DOHH2 (cell line): ENCODE measurements at regions not wholly inside any gene's neighbourhood (a gene's known extent, or its start where the extent isn't known, plus 50 kb on each side); places are given as distances from the start of the nearest gene placed in this dataset.

Experiments
- EZH2phosphoT487 ChIP-seq: fragments of 200-600 bp; sonication (generic); IDR thresholded peaks from 2 replicates; pipeline ENCODE4 v1.6.1; 2017; ENCODE audit warnings: borderline replicate concordance, mild to moderate bottlenecking, antibody characterized with exemption, low read length, moderate library complexity, mixed read lengths
- TF ChIP-seq, protein P1 (sequence below): fragments of 200-600 bp; sonication (generic); IDR thresholded peaks from one replicate; pipeline ENCODE4 v1.5.1; 2014; ENCODE audit warnings: antibody characterized with exemption, mild to moderate bottlenecking, low read depth, low read length; ENCODE audit not compliant: poor library complexity, severe bottlenecking

DNA sequence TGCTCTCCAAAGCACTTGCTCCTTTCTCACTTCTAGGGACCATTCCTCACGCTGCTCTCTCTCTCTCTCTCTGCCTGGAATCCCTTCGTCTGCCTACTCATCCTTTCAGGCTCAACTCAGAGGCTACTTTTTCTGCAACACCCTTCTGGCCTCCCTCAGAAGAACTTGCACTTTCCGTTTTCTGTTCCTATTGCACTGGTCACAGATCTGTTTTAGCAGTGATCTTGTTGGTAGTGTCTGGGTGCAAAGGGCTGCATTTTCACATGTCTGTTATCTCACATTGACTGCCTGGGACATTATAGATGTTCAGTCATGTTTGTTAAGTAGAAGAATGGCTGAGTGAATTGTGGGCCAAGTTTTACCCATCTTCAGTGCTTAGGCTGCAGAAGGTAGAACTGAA lies 63.5 kb downstream of the RIN2 start:
- TF ChIP-seq, protein P1, sequence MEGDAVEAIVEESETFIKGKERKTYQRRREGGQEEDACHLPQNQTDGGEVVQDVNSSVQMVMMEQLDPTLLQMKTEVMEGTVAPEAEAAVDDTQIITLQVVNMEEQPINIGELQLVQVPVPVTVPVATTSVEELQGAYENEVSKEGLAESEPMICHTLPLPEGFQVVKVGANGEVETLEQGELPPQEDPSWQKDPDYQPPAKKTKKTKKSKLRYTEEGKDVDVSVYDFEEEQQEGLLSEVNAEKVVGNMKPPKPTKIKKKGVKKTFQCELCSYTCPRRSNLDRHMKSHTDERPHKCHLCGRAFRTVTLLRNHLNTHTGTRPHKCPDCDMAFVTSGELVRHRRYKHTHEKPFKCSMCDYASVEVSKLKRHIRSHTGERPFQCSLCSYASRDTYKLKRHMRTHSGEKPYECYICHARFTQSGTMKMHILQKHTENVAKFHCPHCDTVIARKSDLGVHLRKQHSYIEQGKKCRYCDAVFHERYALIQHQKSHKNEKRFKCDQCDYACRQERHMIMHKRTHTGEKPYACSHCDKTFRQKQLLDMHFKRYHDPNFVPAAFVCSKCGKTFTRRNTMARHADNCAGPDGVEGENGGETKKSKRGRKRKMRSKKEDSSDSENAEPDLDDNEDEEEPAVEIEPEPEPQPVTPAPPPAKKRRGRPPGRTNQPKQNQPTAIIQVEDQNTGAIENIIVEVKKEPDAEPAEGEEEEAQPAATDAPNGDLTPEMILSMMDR, result no peak
- TF ChIP-seq EZH2phosphoT487, result no peak
